8988T (cell line): ENCODE measurements at regions not wholly inside any gene's neighbourhood (a gene's known extent, or its start where the extent isn't known, plus 50 kb on each side); places are given as distances from the start of the nearest gene placed in this dataset.

Experiments used
- DNase-seq: peaks from one replicate; pipeline ENCODE4 v3.0.0; 2011

- no peak for DNase-seq
Measured at GRCh38 chr16:6105115-6105514, 1007.5 kb upstream of the EEF2KMT start.

DNA sequence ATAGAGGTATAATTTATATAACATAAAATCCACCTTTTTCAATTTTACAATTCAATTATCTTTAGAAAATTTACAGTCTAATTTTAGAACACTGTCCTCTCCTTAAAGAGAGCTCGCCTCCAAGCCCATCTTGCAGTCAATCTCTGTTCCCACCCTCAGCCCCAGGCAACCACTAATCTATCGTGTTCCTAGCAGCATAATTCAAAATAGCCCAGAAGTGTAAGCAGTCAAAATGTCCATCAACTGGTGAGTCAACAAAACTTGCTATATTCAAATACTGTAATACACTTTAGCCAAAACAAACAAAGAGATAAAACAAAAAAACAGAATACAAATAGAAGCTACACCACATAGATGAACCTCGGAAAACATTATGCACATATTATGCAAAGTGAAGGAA lies 1006.8 kb upstream of the EEF2KMT start:
- DNase-seq = no peak

DNA sequence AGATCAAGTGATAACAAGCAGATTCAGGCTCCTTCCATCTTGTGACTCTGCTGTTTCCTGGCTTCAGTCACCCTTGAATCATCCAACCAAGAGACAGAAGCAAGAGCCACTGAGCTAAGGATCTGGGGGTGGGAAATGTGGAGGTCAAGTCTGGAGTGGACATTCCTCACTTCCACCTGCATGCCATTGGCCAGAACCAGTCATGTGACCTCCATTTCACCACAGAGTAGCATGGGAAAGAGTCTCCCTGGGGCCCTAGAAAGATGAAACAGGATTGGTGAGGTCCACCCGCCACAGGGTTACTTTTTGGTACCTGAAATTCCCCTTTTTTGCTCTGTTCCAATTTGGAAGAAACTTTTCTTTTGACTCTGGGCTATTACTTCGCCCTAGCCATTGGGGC lies 1006.0 kb upstream of the EEF2KMT start:
- no peak for DNase-seq

DNA sequence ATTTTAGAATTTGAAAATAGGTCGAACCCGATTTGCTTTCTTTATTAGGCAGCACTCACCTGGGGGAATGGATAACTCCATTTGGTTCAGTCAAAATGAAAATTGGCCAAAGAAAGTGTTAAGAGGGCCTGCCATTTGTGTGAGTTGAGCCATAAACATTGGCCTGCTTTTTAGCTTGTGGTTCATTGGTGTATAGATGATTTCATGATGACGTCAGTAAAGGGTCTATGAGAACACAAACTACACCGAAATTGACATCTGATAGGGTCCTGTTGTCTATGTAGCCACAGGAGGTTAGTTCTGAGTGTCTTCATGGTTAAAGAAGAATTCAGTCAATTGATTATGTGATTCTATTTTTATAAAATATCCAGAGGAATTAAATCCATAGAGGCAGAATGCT lies 1001.5 kb upstream of the EEF2KMT start:
- no peak for DNase-seq

GRCh38 chr16:6096931-6097670 lies 999.5 kb upstream of the EEF2KMT start:
- no peak for DNase-seq

GRCh38 chr16:6095414-6095813 lies 997.8 kb upstream of the EEF2KMT start:
- no peak for DNase-seq

DNA sequence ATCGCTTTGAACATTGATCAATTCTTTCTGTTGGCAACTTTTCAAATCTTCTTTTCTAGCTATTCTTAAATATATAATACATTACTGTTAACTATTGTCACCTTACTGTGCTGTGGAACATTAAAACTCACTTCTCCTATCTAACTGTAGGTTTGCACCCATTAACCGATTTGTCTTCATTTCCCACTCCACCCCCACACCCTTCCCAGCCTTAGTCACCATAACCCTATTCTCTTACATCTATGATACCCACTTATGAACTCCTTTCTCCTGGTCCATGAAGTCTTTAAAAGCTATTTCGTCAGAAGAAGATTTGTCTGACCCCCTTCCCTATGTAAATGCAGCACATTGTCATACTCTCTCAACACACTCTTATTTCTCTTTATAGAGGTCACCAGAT lies 993.4 kb upstream of the EEF2KMT start:
- no peak for DNase-seq

- no peak for DNase-seq
Measured at GRCh38 chr16:6081320-6081976, 983.9 kb upstream of the EEF2KMT start.

DNA sequence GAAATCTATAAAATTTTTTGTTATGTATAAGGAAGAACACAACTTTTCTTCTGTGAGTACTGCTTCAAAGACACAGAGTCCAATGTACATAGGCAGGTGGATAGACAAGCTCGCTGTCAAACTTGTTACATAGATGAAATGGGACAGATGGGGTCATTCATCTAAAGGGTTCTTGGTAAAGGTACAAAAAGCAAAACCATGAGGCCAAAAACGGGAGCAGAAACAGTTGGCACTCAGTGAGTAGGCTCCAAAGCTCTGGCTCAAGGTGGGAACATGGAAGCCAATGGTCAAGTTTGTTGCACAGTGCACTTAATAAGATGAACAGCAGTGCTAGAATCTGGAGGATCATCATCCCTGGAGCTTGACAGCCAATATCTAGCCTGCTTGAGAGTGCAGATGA lies 979.0 kb upstream of the EEF2KMT start:
- DNase-seq = no peak

- DNase-seq = no peak
Measured at GRCh38 chr16:6068063-6068462, 970.5 kb upstream of the EEF2KMT start.

GRCh38 chr16:6066652-6067051 lies 969.1 kb upstream of the EEF2KMT start:
- DNase-seq = no peak

DNA sequence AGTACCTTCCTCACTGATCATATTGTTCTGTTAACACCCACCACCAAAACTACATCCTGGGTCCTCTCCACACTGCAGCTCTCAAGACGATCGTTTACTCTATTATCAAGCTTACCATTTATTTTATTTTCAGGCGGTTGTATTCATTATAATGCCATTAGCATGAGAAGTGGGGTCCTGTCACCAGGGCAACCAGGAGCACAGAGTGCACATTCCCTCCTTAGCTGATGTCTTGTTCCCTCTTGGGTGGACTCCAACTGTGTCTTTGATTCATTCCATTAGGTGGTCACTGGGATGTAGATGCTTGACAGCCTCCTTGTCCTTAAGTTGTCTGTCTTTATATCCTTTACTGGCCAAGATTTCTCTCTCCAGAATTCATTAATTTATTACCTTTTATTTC lies 965.9 kb upstream of the EEF2KMT start:
- no peak for DNase-seq

GRCh38 chr16:6059671-6060070 lies 962.1 kb upstream of the EEF2KMT start:
- DNase-seq = no peak

- no peak for DNase-seq
Measured at GRCh38 chr16:6057821-6058220, 960.2 kb upstream of the EEF2KMT start.

DNA sequence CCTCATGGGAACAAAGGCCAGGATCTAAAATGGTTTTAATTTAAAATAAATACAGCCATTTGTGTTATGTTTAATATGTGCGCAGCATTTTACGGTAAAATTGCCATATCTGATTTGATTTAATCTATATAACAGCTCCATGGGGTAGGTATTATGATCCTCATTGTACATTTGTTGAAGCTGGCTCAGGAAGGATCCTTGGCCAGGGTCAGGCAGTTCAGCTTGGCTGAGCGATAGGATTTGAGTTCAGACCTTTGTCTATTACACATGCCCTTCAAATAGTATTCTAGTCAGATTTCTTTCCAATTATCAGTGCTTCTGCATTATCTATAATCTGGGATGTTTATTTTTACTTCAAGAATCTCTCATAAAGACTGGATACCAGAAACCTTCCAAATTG lies 950.4 kb upstream of the EEF2KMT start:
- DNase-seq = no peak

DNA sequence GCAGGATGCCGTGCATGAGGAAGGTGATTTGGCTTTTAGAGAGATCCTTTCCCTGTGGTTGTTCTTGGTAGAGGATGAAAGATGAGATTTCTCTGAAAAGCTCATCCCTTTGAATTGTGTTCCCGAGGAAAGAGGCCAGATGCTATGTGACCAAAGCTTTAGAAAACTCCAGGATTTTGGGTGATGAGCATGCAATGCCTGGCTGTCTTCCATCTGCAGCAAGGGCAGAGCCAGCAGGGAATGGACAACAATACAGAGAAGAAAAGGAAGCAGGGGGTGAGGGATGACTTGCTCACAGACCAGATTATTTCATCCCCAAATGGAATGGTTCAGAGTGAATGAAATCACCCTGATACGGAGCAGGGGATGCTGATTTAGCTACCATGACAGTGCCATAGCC lies 949.7 kb upstream of the EEF2KMT start:
- no peak for DNase-seq

DNA sequence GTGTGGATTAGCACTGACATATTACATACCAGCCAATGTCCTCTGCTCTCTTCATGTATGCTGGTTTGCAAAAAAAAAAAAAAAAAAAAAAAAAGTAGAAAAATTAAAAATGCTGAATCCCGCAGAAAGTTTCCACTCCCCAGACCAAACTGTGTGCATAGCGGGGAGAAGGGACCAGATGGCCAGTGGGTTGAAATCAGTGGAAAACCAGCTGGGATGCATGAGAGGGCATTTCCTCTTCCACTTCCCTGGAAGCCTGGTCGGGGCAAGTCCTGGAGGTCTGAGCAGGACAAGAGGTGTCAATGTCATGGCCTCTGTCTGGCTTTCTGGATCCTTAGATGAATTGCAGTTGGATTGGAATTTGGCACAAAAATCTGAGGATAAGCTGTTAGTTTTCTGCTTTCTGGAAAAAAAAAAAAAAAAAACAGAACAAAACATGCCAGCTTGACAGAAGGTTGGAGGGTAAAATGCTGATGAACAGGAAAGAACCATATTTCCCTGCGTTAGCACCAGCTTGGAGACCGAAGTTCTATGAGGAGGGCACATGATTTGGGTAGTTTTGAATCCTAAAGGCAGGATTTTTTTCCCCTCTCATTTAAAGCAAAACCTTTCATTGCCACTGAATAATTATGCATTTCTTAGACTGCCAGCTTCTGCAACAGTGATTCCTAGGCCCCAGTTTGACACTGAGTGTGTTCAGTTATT lies 941.5 kb upstream of the EEF2KMT start:
- DNase-seq = no peak

DNA sequence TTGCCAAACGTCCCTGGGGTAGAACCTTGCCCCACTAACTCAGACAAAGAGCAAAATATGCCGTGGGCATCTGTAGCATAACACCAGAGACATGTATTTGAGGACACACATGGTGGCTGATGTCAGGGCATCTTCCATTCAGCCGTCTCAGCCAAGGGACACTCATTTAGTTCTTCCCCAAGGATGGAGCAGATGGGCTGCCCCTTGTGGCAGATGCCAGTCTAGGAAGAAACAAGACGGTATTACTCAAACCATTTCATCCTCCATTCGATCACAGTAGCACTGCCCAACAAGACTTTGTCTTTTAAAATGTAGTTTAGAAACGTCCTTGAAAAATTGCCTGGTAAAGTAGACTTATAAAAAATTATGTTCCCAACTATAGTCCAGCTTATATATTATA lies 937.6 kb upstream of the EEF2KMT start:
- DNase-seq = no peak

DNA sequence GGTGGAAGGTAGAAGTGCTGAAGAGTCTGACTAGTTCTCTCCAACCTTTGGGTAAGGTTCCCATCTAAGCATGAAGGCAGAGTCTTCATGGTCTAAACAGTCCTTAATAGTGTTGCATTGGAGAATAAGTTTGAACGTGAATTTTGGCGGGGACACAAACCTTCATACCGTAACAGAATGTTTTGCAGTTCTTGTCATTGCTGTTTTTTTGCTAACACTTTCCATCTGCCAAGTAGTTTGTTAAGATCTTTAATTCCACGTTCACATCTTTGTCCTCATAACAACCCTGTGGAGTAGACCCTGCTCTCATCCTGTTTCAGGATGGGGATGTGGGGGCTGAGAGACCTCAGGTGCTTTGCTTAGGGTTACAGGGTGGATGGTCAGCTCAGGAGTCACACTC lies 936.9 kb upstream of the EEF2KMT start:
- no peak for DNase-seq

GRCh38 chr16:6032438-6032837 lies 934.8 kb upstream of the EEF2KMT start:
- no peak for DNase-seq

GRCh38 chr16:6031567-6031966 lies 934.0 kb upstream of the EEF2KMT start:
- DNase-seq = no peak

GRCh38 chr16:6031102-6031501 lies 933.5 kb upstream of the EEF2KMT start:
- DNase-seq = no peak

DNA sequence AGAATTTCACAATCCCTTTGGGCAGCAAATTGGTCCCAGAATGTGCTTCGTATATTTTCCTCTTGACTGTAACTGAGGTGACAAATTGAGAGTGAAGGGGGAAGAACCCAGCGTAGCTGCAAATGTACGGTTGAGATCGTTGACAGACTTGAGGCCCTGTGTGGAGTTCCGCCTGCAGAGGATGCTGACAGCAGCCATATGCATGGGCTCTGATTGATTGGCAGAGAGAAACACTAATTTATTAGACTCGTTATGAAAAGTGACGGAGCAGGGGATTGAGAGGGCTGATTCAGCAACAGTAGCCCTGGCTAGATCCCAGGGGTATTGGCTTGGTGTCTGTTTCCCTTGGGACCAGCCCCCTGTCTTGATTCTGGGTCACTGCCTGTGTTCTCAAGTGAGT lies 930.1 kb upstream of the EEF2KMT start:
- no peak for DNase-seq

- DNase-seq = no peak
Measured at GRCh38 chr16:6023449-6023848, 925.9 kb upstream of the EEF2KMT start.
